GM21515 (cell line): ENCODE measurements at regions not wholly inside any gene's neighbourhood (a gene's known extent, or its start where the extent isn't known, plus 50 kb on each side); places are given as distances from the start of the nearest gene placed in this dataset.
"Not testable (repeated sequence)": the region's sequence is repeated elsewhere in the genome, so short reads cannot be mapped to it uniquely, and the experiment has no call there.

Source experiments
- ATAC-seq: cut with Tn5 transposase; IDR thresholded peaks from one replicate; pipeline ENCODE4 v1.9.1; 2021; ENCODE audit not compliant: unreplicated experiment

DNA sequence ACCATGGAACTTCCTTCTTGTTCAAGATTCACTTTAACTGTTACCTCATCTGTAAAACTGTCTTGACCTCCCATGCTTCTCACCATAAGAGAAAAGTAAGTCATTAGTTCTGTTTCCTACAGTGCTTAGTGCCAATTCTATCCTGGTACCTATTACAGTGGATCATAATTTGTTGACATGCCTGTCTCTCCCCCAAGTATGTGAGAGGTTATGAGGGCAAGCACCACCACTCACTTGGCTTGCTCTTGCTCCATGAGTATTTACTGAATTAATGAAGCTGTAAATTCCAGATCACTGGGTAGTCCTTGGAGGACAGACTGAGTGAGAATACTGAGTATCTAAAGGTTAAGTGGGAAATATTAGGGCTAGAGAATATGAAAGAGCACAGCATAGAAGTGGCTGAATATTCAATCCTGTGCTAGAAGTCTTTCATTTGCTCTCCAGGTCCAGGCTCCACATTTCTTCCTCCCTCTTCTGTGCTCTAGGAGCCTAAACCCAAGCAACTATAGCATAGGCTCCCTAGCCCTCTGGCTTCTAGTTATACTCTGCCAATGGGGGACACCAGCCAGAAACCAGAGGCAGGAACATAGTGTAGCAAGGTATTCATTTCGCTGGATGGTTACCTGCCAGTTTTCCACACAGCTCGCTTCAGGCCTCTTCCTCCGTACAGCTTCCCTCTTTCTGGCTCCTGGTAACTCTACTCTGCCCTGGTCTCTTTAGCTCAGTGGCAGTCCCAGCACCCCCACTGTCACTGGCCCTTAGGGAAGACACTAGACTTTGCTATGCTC is 118.2 kb upstream of the SLC5A12 start:
- ATAC-seq: no peak

DNA sequence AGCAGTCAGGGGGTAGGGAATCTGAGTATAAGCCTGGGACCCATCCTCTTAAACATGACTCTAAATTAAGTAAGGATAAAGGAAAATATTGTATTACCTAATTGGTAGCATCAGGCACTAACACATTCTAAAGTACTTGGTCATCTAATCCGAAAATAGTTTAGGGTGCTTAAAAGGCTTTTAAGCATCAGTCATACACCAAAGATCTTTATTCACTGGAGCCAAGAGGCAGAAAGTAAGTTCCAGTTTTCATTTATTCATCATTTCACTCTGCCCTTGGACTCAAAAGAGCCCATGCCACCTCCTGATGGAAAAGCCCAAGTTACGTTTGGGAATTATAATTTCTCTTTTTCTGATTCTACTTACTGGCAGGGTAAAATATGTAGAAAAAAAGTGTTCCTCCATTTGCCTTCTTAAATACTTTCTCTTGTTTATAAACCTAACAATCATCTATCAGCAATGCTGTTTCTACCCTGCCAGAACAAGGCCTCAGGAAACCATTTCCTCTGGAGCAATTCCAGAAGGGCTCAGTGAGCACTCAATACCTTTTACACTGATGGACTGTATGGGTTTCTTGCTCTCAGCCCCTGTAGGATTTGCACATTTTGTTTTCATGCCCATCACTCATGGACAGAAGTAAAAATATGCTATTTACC is 120.1 kb upstream of the SLC5A12 start:
- ATAC-seq: no peak

DNA sequence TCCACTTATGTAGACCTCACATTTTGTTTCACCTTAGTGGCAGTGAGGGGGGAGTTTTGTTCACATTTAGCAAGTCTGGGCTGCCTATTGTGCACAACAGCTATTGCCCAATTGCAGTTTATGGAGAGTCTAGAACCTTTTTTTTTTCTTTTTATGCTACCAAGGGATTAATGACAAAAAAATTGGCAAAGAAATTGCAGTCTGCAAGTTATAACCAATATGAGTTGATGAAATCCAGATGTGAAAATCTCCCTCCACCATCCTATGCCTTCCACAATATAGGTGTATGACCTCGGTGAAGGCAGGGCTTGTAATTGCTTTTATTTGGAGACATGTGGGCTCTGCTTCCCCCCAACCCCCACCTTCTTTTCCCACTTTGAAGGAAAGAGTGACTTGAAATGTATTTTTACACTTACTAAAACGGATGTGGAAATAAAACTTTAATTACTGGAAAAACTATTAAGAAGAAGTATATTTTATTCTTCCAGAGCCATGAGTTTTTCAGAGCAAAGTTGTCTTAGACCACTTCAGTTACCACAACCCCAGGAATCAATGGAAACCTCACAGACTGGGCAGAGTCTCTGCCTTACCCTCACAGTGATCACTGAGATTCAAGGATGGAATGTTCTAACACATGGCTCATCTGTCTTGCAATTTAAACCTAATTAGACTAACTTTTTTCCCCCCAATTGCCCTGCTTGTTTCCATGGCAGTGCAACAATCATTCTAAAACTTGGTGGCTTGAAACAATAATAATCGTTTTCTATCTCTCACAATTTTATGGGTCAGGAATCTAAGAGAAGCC is 120.8 kb upstream of the SLC5A12 start:
- ATAC-seq: no peak

DNA sequence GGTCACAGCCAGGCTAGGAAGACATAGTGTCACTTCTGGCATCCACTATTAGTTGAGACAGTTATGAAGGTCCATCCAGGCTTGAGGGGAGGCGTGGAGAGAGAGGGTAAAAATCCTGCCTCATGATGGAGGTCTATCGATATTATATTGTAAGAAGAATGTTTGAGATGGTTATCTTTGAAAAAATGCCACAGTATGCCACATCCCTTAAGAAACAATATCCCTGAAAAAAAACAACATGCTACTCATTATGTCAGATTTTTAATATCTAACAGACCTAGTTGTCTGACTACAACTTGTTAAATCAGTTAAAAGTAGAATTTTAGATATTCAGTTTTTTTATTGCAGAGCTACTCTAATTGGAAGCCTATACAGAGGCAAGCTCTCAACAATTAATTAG is 121.7 kb upstream of the SLC5A12 start:
- no peak for ATAC-seq

DNA sequence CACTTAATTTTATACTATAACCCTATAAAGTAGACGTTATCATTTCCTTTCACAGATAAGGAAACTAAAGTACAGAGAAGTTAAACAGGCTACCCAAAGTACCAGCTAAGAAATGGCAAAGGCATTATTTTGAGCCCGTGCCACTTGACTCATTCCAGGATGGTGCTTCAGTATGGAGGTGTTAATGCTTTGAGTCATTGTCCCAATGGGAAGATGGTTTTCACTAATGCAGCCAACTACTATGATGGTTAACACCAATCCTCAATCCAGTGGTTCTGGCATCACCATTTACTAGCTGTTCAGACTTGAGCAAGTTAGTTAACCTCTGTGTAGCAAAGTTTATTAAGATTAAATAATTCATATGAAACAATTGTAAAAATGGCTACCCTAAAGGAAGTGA is 123.1 kb upstream of the SLC5A12 start:
- no peak for ATAC-seq

DNA sequence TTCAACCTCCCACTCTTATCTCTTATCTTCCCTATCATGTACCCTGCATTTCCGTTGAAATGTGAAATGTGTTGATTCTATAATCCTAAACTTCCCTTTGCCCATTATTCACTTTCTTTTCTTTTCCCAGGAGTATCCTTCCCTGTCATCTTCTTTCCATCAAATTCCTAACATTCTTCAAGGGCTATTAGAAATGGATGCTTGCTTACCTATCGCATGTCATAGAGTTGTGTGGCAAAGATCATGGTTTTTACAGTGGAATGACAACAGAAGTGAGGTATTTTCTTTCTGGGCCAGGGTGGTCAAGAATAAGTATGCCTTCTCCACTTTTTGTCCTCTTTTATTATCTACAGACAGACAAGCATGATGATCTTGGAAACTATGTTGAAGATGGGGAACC is 124.4 kb upstream of the SLC5A12 start:
- ATAC-seq: no peak

DNA sequence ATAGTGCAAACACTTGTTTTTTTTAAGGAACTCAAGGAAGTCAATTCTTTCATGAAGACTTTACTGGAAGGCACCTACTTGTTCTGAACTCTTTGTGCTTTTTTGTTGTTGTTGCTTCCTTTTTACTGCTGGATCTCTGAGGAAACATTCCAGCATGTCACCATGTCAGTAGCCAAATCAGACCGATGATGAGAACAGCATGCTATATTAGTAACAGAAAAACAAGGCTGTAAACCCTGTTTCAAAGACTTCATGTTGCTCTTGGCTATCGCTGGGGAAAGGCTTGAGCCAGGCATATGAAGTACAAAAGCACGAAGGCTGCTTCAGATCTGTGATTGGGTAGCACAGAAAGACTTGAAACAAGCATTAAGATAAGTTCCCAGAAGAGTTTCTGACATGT is 125.6 kb upstream of the SLC5A12 start:
- ATAC-seq: no peak

DNA sequence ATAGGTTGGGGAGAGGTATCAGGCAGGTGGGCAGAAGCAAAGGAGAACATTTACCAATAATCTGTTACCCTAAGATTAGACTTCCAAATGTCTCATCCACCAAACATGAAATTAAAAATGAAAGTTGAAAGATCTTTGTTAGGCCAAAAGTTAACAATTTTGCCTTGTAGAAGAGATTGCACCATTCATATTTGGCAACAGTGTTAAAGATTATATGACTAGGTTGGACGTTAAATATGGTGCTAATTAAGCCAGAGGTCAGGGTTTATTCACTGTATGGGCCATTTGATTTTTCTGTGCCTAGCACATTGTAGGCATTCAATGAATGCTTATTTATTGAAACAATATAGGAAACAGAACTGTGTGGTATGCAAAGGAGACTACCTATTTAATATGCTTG is 126.1 kb upstream of the SLC5A12 start:
- no peak for ATAC-seq

DNA sequence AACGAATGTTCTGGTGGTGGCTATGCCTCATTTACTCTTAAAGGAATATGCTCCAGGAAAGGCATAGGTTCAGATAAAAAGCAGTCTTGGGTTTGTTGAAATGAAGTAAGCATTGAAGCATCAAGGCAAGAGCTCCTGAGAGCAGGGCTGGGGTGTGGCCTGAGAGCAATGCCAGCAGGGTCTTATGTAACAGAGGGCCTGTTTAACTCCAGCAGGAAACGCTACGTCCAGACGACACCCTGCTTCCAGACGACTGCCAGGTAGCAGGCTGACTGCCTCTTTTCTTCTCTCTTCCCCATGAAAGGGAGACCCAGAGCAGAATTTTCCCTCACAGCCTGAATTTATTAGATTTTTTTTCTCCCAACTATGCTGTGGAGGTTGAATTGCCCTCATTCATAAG is 127.2 kb upstream of the SLC5A12 start:
- no peak for ATAC-seq

DNA sequence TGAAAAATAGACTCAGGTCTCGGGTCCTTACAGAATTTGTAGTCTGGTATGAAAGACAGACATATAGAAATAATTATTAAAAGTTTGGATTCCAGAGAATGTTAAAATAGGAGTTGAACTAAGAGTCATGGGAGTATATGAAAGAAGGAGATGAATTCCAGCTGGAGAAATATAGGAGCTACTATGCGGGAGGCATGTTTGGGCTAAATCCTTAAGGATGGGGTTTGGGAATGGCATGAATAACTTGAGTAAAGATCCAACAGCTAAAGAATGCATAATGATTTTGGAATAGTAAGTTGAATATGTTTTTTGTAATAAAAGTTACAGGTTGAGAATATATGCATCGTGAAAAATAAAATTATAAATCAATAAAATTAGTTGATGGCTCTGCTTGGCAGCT is 129.4 kb upstream of the SLC5A12 start:
- no peak for ATAC-seq

DNA sequence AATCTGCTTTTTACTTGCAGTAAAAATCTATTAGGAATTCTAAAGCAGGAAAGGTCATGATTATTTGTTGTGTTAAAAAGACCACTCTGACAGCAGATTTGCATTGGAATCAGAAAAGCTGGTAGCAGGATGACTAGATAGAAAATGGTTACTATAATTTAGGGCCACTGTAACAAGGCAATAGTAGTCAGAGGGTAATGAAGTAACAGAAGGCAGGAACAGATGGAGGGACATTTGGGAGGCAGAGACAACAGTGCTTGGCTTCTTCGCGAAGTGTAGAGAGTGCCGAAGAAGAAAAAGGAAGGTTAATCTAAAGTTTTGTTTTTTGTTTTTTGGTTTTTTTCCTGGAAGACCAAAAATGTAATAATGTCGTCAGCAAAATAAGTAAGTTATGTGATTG is 129.8 kb upstream of the SLC5A12 start:
- no peak for ATAC-seq

DNA sequence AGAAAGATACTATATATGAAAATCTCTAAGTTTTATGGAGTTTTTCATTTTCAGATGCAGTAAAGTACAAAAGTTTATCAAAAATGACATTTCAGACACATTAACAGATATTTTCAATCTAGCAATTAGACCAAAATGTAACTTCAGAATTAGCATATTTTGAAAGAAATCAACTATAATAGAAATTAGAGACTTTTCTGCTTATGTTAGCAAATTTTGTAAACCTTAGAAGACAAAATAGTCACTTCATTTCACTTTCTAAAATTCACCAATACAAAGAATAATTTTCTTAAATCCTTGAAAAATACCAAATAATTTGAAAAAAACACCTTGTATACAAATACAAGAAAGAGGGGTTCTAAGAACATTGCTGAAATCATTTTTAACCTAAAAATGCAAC is 135.8 kb upstream of the FIBIN start:
- ATAC-seq: no peak

DNA sequence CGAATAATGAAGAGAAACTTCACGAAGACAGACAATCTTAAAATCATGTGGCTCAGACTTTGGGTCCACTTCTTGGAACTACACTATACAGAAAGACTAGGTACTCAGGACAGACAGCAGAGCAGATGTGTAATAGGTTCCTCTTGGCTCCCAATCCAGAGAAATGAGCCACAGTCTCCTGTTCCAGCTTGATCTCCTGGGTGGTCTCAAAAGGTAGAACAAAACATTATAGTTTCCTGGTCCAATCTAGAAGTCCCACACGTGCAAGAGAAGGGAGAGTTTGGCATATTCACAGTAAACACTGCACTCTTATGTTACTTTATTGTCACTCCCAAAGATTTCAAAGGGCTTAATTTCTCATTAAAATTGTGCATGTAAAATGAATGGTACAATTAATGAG is 134.5 kb upstream of the FIBIN start:
- ATAC-seq: no peak

DNA sequence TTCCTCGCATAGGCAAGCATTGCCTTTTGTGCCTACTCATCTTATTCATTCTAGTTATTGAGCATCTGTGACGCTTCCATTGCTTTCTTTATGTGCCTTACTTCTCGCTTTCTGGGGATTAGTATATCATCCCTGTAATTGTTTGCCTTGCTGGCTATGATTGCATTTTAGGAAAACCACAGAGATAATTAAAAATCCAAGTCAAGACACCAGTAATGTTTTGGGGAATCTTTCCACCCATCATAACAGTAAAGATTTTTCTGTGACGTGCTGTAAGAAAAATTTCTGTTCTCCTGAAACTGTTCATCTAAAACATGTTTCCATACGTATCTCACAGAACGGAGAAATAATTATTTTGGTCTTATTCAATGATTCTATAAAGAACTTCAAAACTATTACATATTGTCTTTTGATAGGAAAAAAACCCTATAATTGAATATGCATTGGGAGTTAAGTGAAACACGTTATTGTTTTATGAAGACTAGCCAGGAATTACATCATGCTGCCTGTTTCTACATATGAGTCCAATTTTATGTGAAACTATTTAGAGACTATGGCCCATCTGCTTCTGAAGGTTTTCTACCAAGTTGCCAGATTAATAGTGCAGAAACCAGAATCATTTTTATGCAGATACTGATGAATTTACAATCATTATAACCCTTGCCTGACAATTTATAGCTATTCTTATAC is 133.7 kb upstream of the FIBIN start:
- ATAC-seq: no peak

DNA sequence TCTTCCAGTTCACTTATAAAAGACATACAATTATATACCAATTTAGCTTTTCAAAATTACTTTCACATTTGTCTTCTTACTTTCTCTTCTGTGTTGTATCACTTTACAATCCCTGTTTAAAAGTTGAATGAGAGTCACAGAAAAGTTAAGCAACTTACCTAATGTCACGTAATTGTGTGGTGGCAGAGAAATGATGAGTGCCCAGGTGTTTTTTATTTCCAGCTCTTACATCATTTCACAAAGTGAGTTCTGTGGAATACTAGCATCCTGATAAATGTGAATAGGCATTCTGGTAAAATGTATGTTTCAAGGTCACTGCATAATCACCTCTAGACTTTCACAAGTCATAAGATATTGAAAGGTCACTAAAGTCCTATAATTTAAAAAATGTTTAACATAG is 133.0 kb upstream of the FIBIN start:
- no peak for ATAC-seq

DNA sequence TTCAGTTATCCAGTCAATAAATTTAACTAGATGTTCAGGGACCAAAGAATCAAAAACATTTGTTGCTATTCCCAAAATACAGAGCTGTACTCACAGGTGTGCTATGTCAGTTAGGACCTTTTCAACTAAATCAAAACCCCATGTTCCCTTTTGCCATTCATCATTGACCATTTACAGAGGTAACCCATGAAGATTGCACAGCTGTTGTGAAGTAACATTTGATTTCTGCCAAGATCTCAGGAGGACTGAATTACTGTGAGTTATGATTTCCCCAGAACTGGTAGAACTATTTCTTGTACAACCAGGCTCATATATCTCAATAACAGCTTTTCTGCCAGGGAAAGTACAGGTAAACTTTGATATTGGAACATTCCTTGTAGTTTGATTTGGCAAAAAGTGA is 131.1 kb upstream of the FIBIN start:
- no peak for ATAC-seq

DNA sequence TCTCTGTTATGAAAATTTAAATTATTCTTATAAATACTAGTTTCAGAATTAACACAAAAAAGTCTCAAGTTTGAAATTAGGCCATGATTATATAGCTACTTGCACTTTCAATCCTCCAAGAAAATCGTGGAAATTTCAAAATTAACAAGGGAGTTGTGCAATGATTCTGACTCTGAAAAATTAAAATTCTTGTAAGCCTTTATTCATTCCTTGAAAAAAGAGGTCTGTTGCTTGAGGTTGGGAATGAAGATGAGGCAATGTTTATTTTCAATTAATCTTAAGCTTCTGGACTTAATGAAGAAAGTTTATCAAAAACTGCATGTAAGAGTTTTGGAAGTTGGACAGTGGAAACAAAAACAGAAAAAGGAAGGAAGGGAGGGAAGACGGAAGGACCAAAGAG is 128.2 kb upstream of the FIBIN start:
- no peak for ATAC-seq

DNA sequence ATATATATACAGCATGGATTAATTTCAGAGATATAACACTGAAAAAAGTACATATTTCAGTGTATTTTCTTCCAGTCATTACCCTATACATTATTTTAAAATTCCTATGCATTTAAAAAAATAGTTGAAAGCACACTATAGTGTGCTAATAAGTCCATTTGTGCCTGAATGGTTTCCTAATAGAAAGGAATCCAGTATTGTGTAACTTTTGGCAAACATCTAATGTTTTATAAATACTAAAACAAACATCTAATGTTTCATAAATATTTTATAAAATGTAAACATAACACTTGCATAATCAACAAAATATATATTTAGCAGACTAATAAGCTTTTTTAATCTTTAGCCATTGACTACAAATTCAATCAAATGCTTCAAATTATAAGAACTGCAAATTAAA is 126.6 kb upstream of the FIBIN start:
- ATAC-seq: no peak

DNA sequence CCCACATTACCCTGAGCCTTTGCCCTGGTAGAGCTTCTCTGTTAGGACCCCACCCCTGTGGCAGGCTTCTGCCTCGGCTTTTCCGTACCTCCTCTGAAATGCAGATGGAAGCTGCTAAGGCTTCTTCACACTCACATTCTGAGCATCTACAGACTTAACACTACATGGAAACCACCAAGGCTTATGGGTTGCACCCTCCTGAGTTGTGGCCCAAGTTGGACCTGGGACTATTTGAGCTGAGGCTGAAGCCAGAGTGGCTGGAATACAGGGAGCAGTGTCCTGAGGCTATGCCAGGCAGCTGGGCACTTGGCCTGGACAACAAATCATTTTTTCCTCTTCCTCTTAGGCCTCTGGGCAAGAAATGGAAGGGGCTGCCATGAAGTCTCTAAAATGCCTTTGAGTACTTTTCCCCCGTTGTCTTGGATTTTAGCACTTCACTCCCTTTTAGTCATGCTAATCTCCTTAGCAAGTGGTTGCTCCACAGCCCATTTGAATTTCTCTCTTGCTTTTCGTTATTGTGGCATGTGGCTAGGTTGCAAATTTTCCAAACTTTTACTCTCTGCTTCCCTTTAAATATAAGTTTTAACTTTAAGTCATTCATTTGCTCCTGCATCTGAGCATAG is 114.8 kb upstream of the FIBIN start:
- ATAC-seq: no peak

DNA sequence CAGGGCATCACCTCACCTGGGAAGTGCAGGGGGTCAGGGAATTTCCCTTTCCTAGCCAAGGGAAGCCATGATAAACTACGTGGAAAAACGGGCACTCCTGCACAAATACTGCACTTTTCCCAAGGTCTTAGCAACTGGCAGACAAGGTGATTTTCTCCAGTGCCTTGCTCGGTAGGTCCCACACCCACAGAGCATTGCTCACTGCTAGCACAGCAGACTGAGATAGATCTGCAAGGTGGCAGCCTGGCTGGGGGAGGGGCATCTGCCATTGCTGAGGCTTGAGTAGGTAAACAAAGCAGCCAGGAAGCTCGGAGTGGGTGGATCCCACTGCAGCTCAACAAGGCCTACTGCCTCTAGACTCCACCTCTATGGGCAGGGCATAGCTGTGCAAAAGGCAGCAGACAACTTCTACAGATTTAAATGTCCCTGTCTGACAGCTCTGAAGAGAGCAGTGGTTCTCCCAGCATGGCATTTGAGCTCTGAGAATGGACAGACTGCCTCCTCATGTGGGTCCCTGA is 111.5 kb upstream of the FIBIN start:
- not testable (repeated sequence) for ATAC-seq

DNA sequence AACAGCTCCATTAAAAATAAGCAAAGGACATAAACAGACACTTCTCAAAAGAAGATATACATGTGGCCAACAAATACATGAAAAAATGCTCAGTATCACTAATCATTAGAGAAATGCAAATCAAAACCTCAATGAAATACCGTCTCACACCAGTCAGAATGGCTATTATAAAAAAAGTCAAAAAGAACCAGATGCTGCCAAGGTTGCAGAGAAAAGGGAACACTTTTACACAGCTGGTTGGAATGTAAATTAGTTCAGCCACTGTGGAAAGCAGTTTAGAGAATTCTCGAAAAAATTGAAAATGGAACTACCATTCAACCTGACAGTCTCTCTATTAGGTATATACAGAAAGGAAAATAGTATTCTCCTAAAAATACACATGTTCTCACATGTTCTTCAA is 102.4 kb upstream of the FIBIN start:
- ATAC-seq: no peak
